ENCODE measurements at regions not wholly inside any gene's neighbourhood (a gene's known extent, or its start where the extent isn't known, plus 50 kb on each side); places are given as distances from the start of the nearest gene placed in this dataset.
A peak's percentile ranks its signal among the peaks of the same experiment; 100 is the strongest.

DNA sequence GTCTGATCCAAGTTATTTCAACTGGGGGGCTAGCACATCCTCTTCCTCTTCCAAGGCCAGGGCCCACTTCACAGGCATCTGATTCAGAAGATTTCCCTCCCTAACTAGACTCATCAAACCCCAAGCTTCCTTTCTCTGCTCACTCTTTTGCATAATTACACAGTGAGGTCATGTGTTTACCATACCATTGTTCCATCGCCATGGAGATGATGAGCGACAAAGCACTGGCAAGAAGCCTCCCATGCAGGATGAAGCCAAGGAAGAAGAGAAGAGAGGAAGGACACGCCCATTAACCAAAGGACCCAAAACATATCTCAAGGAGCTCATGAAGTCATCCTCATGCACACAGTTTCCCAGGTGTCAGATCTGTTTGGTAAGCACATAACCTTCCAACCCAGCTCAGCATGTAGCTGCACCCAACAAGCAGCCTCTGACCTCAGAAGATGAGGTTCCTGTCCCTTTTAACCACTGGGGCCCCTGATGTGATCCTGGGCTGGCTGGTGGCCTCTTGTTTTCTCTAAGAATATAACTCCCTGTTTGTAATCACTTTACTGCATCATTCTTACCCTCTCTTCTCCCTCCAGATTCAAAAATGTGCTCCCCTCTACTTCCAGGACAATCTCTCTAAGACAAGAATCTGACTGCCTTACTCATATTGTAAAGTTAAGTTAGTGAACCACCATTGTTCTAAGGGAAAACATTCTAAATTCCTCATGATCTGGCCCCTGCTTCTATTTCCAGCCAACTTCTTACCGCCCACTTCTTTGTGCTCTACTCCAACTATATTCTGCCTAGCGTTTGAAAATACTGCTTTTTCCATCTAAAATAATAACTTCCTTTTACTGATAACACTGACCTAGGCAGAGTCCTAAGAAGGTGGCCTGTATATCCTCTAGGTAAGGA, 190.1 kb downstream of the TTC32 start:
- H3K4me3 Mint-ChIP-seq: no peak overlapping the region
- no peak overlapping the region for H3K27ac ChIP-seq (ENCODE audit: insufficient read length, low read depth, low read length)

More for the DNA sequence above, 190.1 kb downstream of the TTC32 start:
- no peak overlapping the region for H3K14ac ChIP-seq (ENCODE audit: insufficient read depth, low read length)
- peaks cover 6 to 7% of the 10 kb centered on the region in 2 experiments for H3K4me1 Mint-ChIP-seq
- H3K9me3 Mint-ChIP-seq: peaks cover 3 to 4% of the 10 kb centered on the region in 2 experiments; a peak in 3 of 5 replicates
- H3K23me2 ChIP-seq (ENCODE audit: insufficient read length, low read depth, low read length, poor library complexity, severe bottlenecking): no peaks in the 10 kb centered on the region
- H2BK15ac ChIP-seq (ENCODE audit: low read depth, low read length): no peak overlapping the region
- H3K23ac ChIP-seq (ENCODE audit: insufficient read length, low read depth, low read length): no peak overlapping the region
- H3K18ac ChIP-seq (ENCODE audit: insufficient read length, low read depth, low read length): no peak overlapping the region
- no peak overlapping the region for H3K56ac ChIP-seq (ENCODE audit: insufficient read length, low read depth, low read length)
- H3K27me3 ChIP-seq (ENCODE audit: insufficient read depth, low read length): no peaks in the 10 kb centered on the region; the same call in 1 of the 2 replicates
- no peak overlapping the region for H4K5ac ChIP-seq (ENCODE audit: insufficient read length, low read depth, low read length)
- H2BK12ac ChIP-seq (ENCODE audit: insufficient read length, low read depth, low read length): no peak overlapping the region
- no peak overlapping the region for H3T11ph ChIP-seq (ENCODE audit: low read length)
- TF ChIP-seq, protein P1, sequence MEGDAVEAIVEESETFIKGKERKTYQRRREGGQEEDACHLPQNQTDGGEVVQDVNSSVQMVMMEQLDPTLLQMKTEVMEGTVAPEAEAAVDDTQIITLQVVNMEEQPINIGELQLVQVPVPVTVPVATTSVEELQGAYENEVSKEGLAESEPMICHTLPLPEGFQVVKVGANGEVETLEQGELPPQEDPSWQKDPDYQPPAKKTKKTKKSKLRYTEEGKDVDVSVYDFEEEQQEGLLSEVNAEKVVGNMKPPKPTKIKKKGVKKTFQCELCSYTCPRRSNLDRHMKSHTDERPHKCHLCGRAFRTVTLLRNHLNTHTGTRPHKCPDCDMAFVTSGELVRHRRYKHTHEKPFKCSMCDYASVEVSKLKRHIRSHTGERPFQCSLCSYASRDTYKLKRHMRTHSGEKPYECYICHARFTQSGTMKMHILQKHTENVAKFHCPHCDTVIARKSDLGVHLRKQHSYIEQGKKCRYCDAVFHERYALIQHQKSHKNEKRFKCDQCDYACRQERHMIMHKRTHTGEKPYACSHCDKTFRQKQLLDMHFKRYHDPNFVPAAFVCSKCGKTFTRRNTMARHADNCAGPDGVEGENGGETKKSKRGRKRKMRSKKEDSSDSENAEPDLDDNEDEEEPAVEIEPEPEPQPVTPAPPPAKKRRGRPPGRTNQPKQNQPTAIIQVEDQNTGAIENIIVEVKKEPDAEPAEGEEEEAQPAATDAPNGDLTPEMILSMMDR (conservative IDR thresholded peaks at IDR 0.05): no peak
- peak overlapping the region in 2 of 3 experiments; percentile 15 to 80; a peak in 3 of 7 replicates for H3K27ac Mint-ChIP-seq
- no peak overlapping the region for H2AFZ ChIP-seq (ENCODE audit: low read length)
- H2BK5ac ChIP-seq (ENCODE audit: insufficient read length, low read length): no peak overlapping the region
- H3K4me1 ChIP-seq (ENCODE audit: insufficient read depth, low read length): no peaks in the 10 kb centered on the region
- H3K27me3 Mint-ChIP-seq (ENCODE audit: low read depth): peaks cover 4% of the 10 kb centered on the region
- H3K79me2 ChIP-seq (ENCODE audit: insufficient read depth, low read length): no peaks in the 10 kb centered on the region
- H2BK20ac ChIP-seq (ENCODE audit: low read depth, low read length, poor library complexity, severe bottlenecking): no peak overlapping the region
- peak; percentile 67 for DNase-seq
- no peak overlapping the region for H3K9ac ChIP-seq (ENCODE audit: extremely low read depth, insufficient read length, low read length)
- H3K79me1 ChIP-seq (ENCODE audit: insufficient read depth, low read depth, low read length, poor library complexity, severe bottlenecking): no peaks in the 10 kb centered on the region
- no peak overlapping the region for H4K91ac ChIP-seq (ENCODE audit: insufficient read length, low read depth, low read length)
- no peak overlapping the region for H2AK5ac ChIP-seq (ENCODE audit: insufficient read length, low read length)
- H4K8ac ChIP-seq (replicated peaks; ENCODE audit: insufficient read length, low read depth, low read length): no peak overlapping the region
- no peaks in the 10 kb centered on the region for H3K9me3 ChIP-seq (ENCODE audit: control insufficient read depth, low read depth, low read length)
- no peak overlapping the region for H3K4ac ChIP-seq (ENCODE audit: low read depth, low read length)
- no peak overlapping the region for H2BK120ac ChIP-seq (ENCODE audit: low read depth, low read length, poor library complexity, severe bottlenecking)
- no peaks in the 10 kb centered on the region for H4K20me1 ChIP-seq (ENCODE audit: control insufficient read depth, insufficient read depth, insufficient read length)
- no CpG with 5 or more reads among the region's 5 CpGs for WGBS (ENCODE audit: extremely low coverage, insufficient read length, low lambda C conversion rate)
- no peak overlapping the region for H3K4me2 ChIP-seq (ENCODE audit: insufficient read depth, insufficient read length, low read length)
- no peaks in the 10 kb centered on the region for H3K36me3 Mint-ChIP-seq (ENCODE audit: insufficient read depth in 1 of 3, low read depth in 3 of 3)

All from H9 (cell line).